Keratinocyte (primary cell): ENCODE measurements at regions not wholly inside any gene's neighbourhood (a gene's known extent, or its start where the extent isn't known, plus 50 kb on each side); places are given as distances from the start of the nearest gene placed in this dataset.

Experiments used
- DNase-seq: peaks from one replicate; pipeline ENCODE4 v3.0.0-alpha.2; 2011; ENCODE audit warnings: low read depth, missing footprints, low spot score
- FAIRE-seq: peaks from 2 replicates; lab custom pipeline; 2011; peaks lifted over from hg19 to GRCh38; lab: Jason Lieb, UNC
- H2AFZ ChIP-seq: 2 replicates; pipeline ENCODE4 v1.6.0; 2012; ENCODE audit warnings: low read length, control low read depth, inconsistent platforms; ENCODE audit not compliant: control insufficient read depth
- H3K27ac ChIP-seq: 2 replicates; pipeline ENCODE4 v1.5.1; 2011; ENCODE audit warnings: low read length; ENCODE audit not compliant: control insufficient read depth, insufficient read depth
- H3K27me3 ChIP-seq: 3 replicates; pipeline ENCODE4 v1.6.0; 2011; ENCODE audit warnings: low read length; ENCODE audit not compliant: control insufficient read depth, insufficient read depth; ENCODE audit errors: extremely low read depth
- H3K36me3 ChIP-seq, 2 experiments: 2 replicates in 1 of 2; 3 replicates in 1 of 2; pipeline ENCODE4 v1.5.1; 2011; ENCODE audit warnings: low read length in 2 of 2, mild to moderate bottlenecking in 1 of 2; ENCODE audit not compliant: control insufficient read depth in 2 of 2, insufficient read depth in 2 of 2; ENCODE audit errors: extremely low read depth in 1 of 2
- H3K4me1 ChIP-seq: 3 replicates; pipeline ENCODE4 v1.5.1; 2011; ENCODE audit warnings: low read length; ENCODE audit not compliant: control insufficient read depth, insufficient read depth; ENCODE audit errors: extremely low read depth
- H3K4me2 ChIP-seq: 3 replicates; pipeline ENCODE4 v1.6.0; 2011; ENCODE audit warnings: low read depth, low read length; ENCODE audit not compliant: control insufficient read depth, insufficient read depth; ENCODE audit errors: extremely low read depth
- H3K4me3 ChIP-seq, 3 experiments: fragments of 200-600 bp in 1 of 3; sonication (generic) in 1 of 3; 2 replicates in 2 of 3; 3 replicates in 1 of 3; pipeline ENCODE4 v1.5.1; 2011 to 2016; ENCODE audit warnings: low read length in 3 of 3, mild to moderate bottlenecking in 3 of 3, control low read depth in 2 of 3, inconsistent platforms in 1 of 3, low read depth in 1 of 3, mixed read lengths in 1 of 3, mixed run types in 1 of 3, moderate library complexity in 1 of 3; ENCODE audit not compliant: control insufficient read depth in 2 of 3, insufficient read depth in 2 of 3; ENCODE audit errors: extremely low read depth in 1 of 3
- H3K79me2 ChIP-seq: 2 replicates; pipeline ENCODE4 v1.6.0; 2012; ENCODE audit warnings: low read length; ENCODE audit not compliant: control insufficient read depth, insufficient read depth
- H3K9ac ChIP-seq: 3 replicates; pipeline ENCODE4 v1.6.0; 2011; ENCODE audit warnings: low read length; ENCODE audit not compliant: control insufficient read depth, insufficient read depth; ENCODE audit errors: extremely low read depth
- H3K9me1 ChIP-seq: 3 replicates; pipeline ENCODE4 v1.6.0; 2011; ENCODE audit warnings: low read length; ENCODE audit not compliant: control insufficient read depth, insufficient read depth; ENCODE audit errors: extremely low read depth
- H3K9me3 ChIP-seq: 2 replicates; pipeline ENCODE4 v1.5.1; 2012; ENCODE audit warnings: low read depth, low read length; ENCODE audit not compliant: control insufficient read depth
- H4K20me1 ChIP-seq: 3 replicates; pipeline ENCODE4 v1.6.0; 2011; ENCODE audit warnings: low read length; ENCODE audit not compliant: control insufficient read depth, insufficient read depth; ENCODE audit errors: extremely low read depth
- CTCF ChIP-seq, 3 experiments: IDR thresholded peaks in 1 of 3; conservative IDR thresholded peaks in 1 of 3; optimal IDR thresholded peaks in 1 of 3; 2 replicates in 2 of 3; 3 replicates in 1 of 3; pipeline versions ENCODE3 to v1.5.1; 2011; ENCODE audit warnings: low read length in 3 of 3, mild to moderate bottlenecking in 3 of 3, moderate library complexity in 2 of 3, control low read depth in 1 of 3, inconsistent platforms in 1 of 3; ENCODE audit not compliant: insufficient read depth in 2 of 3; ENCODE audit errors: extremely low read depth in 1 of 3
- EZH2 ChIP-seq: IDR thresholded peaks from one replicate; pipeline ENCODE4 v1.6.1; 2012; ENCODE audit warnings: inconsistent platforms, mild to moderate bottlenecking, low read length, moderate library complexity
- dilution Hi-C: fragments of 300-500 bp; cut with MboI; formaldehyde crosslinking; loops from one replicate; pipeline ENCODE4 v1.7.0; 2020; ENCODE audit warnings: low sequenced_read_pairs; ENCODE audit not compliant: extremely low pct_ligation_motif_present

- no peaks in the 10 kb centered on the region for H4K20me1 ChIP-seq
- TF ChIP-seq EZH2 (no peak), CTCF (optimal IDR thresholded peaks at IDR 0.05 in 1 of 3, IDR thresholded peaks at IDR 0.05 in 1 of 3, conservative IDR thresholded peaks at IDR 0.05 in 1 of 3; ENCODE audit: extremely low read depth in 1 of 3, insufficient read depth in 2 of 3, low read length in 3 of 3) (no peak)
- H3K9ac ChIP-seq: no peak overlapping the region
- H3K9me3 ChIP-seq: peaks cover 1% of the 10 kb centered on the region
- no peak overlapping the region for H3K27ac ChIP-seq
- H3K79me2 ChIP-seq: no peaks in the 10 kb centered on the region
- no peaks in the 10 kb centered on the region for H3K27me3 ChIP-seq
- H3K4me1 ChIP-seq: peaks cover 4% of the 10 kb centered on the region
- no peaks in the 10 kb centered on the region for H3K36me3 ChIP-seq
- H2AFZ ChIP-seq: no peak overlapping the region
- no peak for DNase-seq
- dilution Hi-C loops: no loop called here
- no peak overlapping the region for H3K4me3 ChIP-seq
- no peaks in the 10 kb centered on the region for H3K9me1 ChIP-seq
- FAIRE-seq: no peak
- H3K4me2 ChIP-seq: no peak overlapping the region
Observed at GRCh38 chr13:33489563-33489962, 204.0 kb upstream of the STARD13 start.

- Histone ChIP-seq H4K20me1 (no peaks in the 10 kb centered on the region), H2AFZ (no peak overlapping the region), H3K79me2 (no peaks in the 10 kb centered on the region), H3K9ac (no peak overlapping the region), H3K27me3 (no peaks in the 10 kb centered on the region), H3K27ac (no peak overlapping the region), H3K4me2 (no peak overlapping the region), H3K9me1 (no peaks in the 10 kb centered on the region), H3K9me3 (no peaks in the 10 kb centered on the region), H3K4me3 (no peak overlapping the region), H3K4me1 (peaks cover 13% of the 10 kb centered on the region), H3K36me3 (no peaks in the 10 kb centered on the region)
- FAIRE-seq (no peak), DNase-seq (no peak)
- no peak for TF ChIP-seq EZH2
- no peak for TF ChIP-seq CTCF (optimal IDR thresholded peaks at IDR 0.05 in 1 of 3, IDR thresholded peaks at IDR 0.05 in 1 of 3, conservative IDR thresholded peaks at IDR 0.05 in 1 of 3; ENCODE audit: extremely low read depth in 1 of 3, insufficient read depth in 2 of 3, low read length in 3 of 3)
- dilution Hi-C loops: no loop called here
Observed at GRCh38 chr13:33490461-33491327, 205.1 kb upstream of the STARD13 start.
